Hematopoietic multipotent progenitor cell treated with erythropoietin and hydrocortisone succinate and interleukin-3 and kit ligand, for 15 days (in vitro differentiated cells): ENCODE measurements at regions not wholly inside any gene's neighbourhood (a gene's known extent, or its start where the extent isn't known, plus 50 kb on each side); places are given as distances from the start of the nearest gene placed in this dataset.
"Not testable (repeated sequence)": the region's sequence is repeated elsewhere in the genome, so short reads cannot be mapped to it uniquely, and the experiment has no call there.

Experiments
- DNase-seq: peaks from one replicate; pipeline ENCODE4 v3.0.0-alpha.2; 2015; ENCODE audit warnings: low spot score

GRCh38 chr22:33139937-33140336 is 81.8 kb upstream of the SYN3 start:
- no peak for DNase-seq

- DNase-seq: not testable (repeated sequence)
Observed at GRCh38 chr22:33138333-33138732, 80.2 kb upstream of the SYN3 start.

- no peak for DNase-seq
Observed at GRCh38 chr22:33130473-33130872, 72.3 kb upstream of the SYN3 start.

- no peak for DNase-seq
Observed at GRCh38 chr22:33129621-33130020, 71.4 kb upstream of the SYN3 start.

- no peak for DNase-seq
Observed at GRCh38 chr22:33126881-33127280, 68.7 kb upstream of the SYN3 start.

GRCh38 chr22:33124471-33124870 is 66.3 kb upstream of the SYN3 start:
- DNase-seq: no peak

GRCh38 chr22:33122439-33122838 is 64.3 kb upstream of the SYN3 start:
- DNase-seq: not testable (repeated sequence)

- DNase-seq: no peak
Observed at GRCh38 chr22:33119044-33119443, 60.9 kb upstream of the SYN3 start.

- DNase-seq: no peak
Observed at GRCh38 chr22:33117821-33118220, 59.6 kb upstream of the SYN3 start.

- DNase-seq: no peak
Observed at GRCh38 chr22:33116841-33117547, 58.8 kb upstream of the SYN3 start.

GRCh38 chr22:33114565-33114964 is 56.4 kb upstream of the SYN3 start:
- no peak for DNase-seq

- no peak for DNase-seq
Observed at GRCh38 chr22:33112580-33112979, 54.4 kb upstream of the SYN3 start.

- no peak for DNase-seq
Observed at GRCh38 chr22:33111491-33111890, 53.3 kb upstream of the SYN3 start.

GRCh38 chr22:33110562-33111163 is 52.5 kb upstream of the SYN3 start:
- no peak for DNase-seq

- DNase-seq: no peak
Observed at GRCh38 chr22:33109514-33110430, 51.6 kb upstream of the SYN3 start.

- no peak for DNase-seq
Observed at GRCh38 chr22:33108037-33108436, 49.9 kb upstream of the SYN3 start.
